SK-N-SH (cell line): ENCODE measurements at regions not wholly inside any gene's neighbourhood (a gene's known extent, or its start where the extent isn't known, plus 50 kb on each side); places are given as distances from the start of the nearest gene placed in this dataset.

ENCODE experiments used
- CTCF ChIA-PET: fragments of 300-600, 350-600 bp; formaldehyde crosslinking; extraction: SDS; loops from one replicate; lab custom pipeline; 2021; lab: Yijun Ruan, JAX
- POLR2A ChIA-PET: fragments of 350-600 bp; sonication (Branson Sonifier 250); formaldehyde crosslinking; extraction: SDS; loops from one replicate; lab custom pipeline; 2020; ENCODE audit warnings: antibody characterized with exemption, inconsistent platforms; lab: Yijun Ruan, JAX
- DNase-seq: peaks from one replicate; pipeline ENCODE4 v3.0.0; 2012
- H2AFZ ChIP-seq: fragments of 200-600 bp; sonication (generic); 2 replicates; pipeline ENCODE4 v1.8.1; 2016; ENCODE audit warnings: antibody characterized with exemption, mild to moderate bottlenecking, low read depth
- H3F3A ChIP-seq: fragments of 200-600 bp; sonication (generic); replicated peaks from 2 replicates; pipeline ENCODE3; 2016; ENCODE audit warnings: antibody characterized with exemption, mild to moderate bottlenecking; ENCODE audit not compliant: insufficient read depth
- H3K27ac ChIP-seq, 2 experiments: fragments of 200-500 bp in 1 of 2; fragments of 200-600 bp in 1 of 2; sonication (Bioruptor generic) in 1 of 2; sonication (generic), shearing (Covaris generic) in 1 of 2; 2 replicates each; pipeline versions ENCODE4 v1.5.1 to v1.6.1; 2014 to 2016; ENCODE audit warnings: low read depth in 2 of 2, inconsistent platforms in 1 of 2, low read length in 1 of 2, mild to moderate bottlenecking in 1 of 2, mixed read lengths in 1 of 2
- H3K27me3 ChIP-seq: fragments of 200-600 bp; sonication (generic), shearing (Covaris generic); 2 replicates; pipeline ENCODE4 v1.6.1; 2016; ENCODE audit warnings: mixed run types; ENCODE audit not compliant: insufficient read depth
- H3K36me3 ChIP-seq, 2 experiments: fragments of 200-500 bp in 1 of 2; fragments of 200-600 bp in 1 of 2; sonication (Bioruptor generic) in 1 of 2; sonication (generic) in 1 of 2; replicated peaks in 1 of 2; 2 replicates each; pipeline versions ENCODE3 to v1.5.1; 2014 to 2016; ENCODE audit warnings: low read length in 1 of 2, mild to moderate bottlenecking in 1 of 2; ENCODE audit not compliant: insufficient read depth in 2 of 2, control insufficient read depth in 1 of 2
- H3K4me1 ChIP-seq, 2 experiments: fragments of 200-500 bp in 1 of 2; fragments of 200-600 bp in 1 of 2; sonication (Bioruptor generic) in 1 of 2; sonication (generic), shearing (Covaris generic) in 1 of 2; 2 replicates each; pipeline versions ENCODE4 v1.5.1 to v1.6.1; 2014 to 2016; ENCODE audit warnings: low read depth in 1 of 2, low read length in 1 of 2, mixed run types in 1 of 2; ENCODE audit not compliant: insufficient read depth in 2 of 2, control insufficient read depth in 1 of 2
- H3K4me2 ChIP-seq: fragments of 200-600 bp; sonication (generic), shearing (Covaris generic); 2 replicates; pipeline ENCODE4 v1.6.1; 2017; ENCODE audit warnings: mixed run types
- H3K4me3 ChIP-seq, 2 experiments: fragments of 200-500 bp in 1 of 2; fragments of 200-600 bp in 1 of 2; sonication (Bioruptor generic) in 1 of 2; sonication (generic), shearing (Covaris generic) in 1 of 2; 2 replicates each; pipeline versions ENCODE4 v1.5.1 to v1.8.1; 2014 to 2016; ENCODE audit warnings: low read depth in 2 of 2, inconsistent platforms in 1 of 2, low read length in 1 of 2, mild to moderate bottlenecking in 1 of 2, mixed read lengths in 1 of 2, moderate library complexity in 1 of 2
- H3K79me2 ChIP-seq: fragments of 200-600 bp; sonication (generic); 2 replicates; pipeline ENCODE4 v1.8.1; 2017; ENCODE audit warnings: mild to moderate bottlenecking; ENCODE audit not compliant: insufficient read depth
- H3K9ac ChIP-seq: fragments of 200-600 bp; sonication (generic); 2 replicates; pipeline ENCODE4 v1.6.1; 2017; ENCODE audit warnings: mixed run types
- H3K9me2 ChIP-seq: fragments of 200-600 bp; sonication (generic); 2 replicates; pipeline ENCODE4 v1.6.1; 2017; ENCODE audit warnings: mixed run types
- H3K9me3 ChIP-seq: fragments of 200-600 bp; sonication (generic); 2 replicates; pipeline ENCODE4 v1.6.1; 2017; ENCODE audit warnings: mixed run types, mild to moderate bottlenecking, moderate library complexity
- H4K20me1 ChIP-seq: fragments of 200-600 bp; sonication (generic); 2 replicates; pipeline ENCODE4 v1.6.1; 2017; ENCODE audit warnings: mild to moderate bottlenecking, mixed run types; ENCODE audit not compliant: insufficient read depth
- ELF1 ChIP-seq: IDR thresholded peaks from 2 replicates; pipeline ENCODE4 v1.4.0; 2012
- FOSL2 ChIP-seq: IDR thresholded peaks from 2 replicates; pipeline ENCODE4 v1.4.0; 2012; ENCODE audit warnings: low read depth, mild to moderate bottlenecking, moderate library complexity, borderline replicate concordance
- FOXJ3 ChIP-seq: sonication (generic); formaldehyde crosslinking; IDR thresholded peaks from 2 replicates; pipeline ENCODE4 v1.5.1; 2020; ENCODE audit warnings: mild to moderate bottlenecking, missing genetic modification reagents
- FOXM1 ChIP-seq: IDR thresholded peaks from 2 replicates; pipeline ENCODE4 v1.4.0; 2012; ENCODE audit warnings: low read depth, mild to moderate bottlenecking
- GATA2 ChIP-seq: sonication (generic); formaldehyde crosslinking; IDR thresholded peaks from 2 replicates; pipeline ENCODE4 v1.5.0; 2020; ENCODE audit warnings: mild to moderate bottlenecking, missing genetic modification reagents
- JUND ChIP-seq: IDR thresholded peaks from 2 replicates; pipeline ENCODE4 v1.4.0; 2012
- MXI1 ChIP-seq: IDR thresholded peaks from 2 replicates; pipeline ENCODE4 v1.6.1; 2012; ENCODE audit warnings: mild to moderate bottlenecking, low read depth, low read length, improper control_type of control experiment
- NFIC ChIP-seq: IDR thresholded peaks from 2 replicates; pipeline ENCODE4 v1.4.0; 2012; ENCODE audit warnings: borderline replicate concordance
- NRF1 ChIP-seq: IDR thresholded peaks from 2 replicates; pipeline ENCODE4 v1.6.1; 2012; ENCODE audit warnings: low read depth, mild to moderate bottlenecking, low read length
- POLR2AphosphoS5 ChIP-seq: IDR thresholded peaks from 2 replicates; pipeline ENCODE4 v1.6.1; 2012; ENCODE audit warnings: low read depth, low read length
- RAD21 ChIP-seq: IDR thresholded peaks from 2 replicates; pipeline ENCODE4 v1.6.1; 2012; ENCODE audit warnings: mild to moderate bottlenecking, low read length
- RCOR1 ChIP-seq: fragments of 150-350 bp; IDR thresholded peaks from 2 replicates; pipeline ENCODE4 v1.6.1; 2017; ENCODE audit warnings: antibody characterized with exemption, low read length
- RXRA ChIP-seq: IDR thresholded peaks from 2 replicates; pipeline ENCODE4 v1.4.0; 2012; ENCODE audit warnings: low read depth, mild to moderate bottlenecking, borderline replicate concordance
- SMC3 ChIP-seq: IDR thresholded peaks from 2 replicates; pipeline ENCODE4 v1.6.1; 2012; ENCODE audit warnings: low read depth, low read length, improper control_type of control experiment
- TCF12 ChIP-seq: IDR thresholded peaks from 2 replicates; pipeline ENCODE4 v1.4.0; 2012
- TEAD4 ChIP-seq: IDR thresholded peaks from 2 replicates; pipeline ENCODE4 v1.4.0; 2012; ENCODE audit warnings: mild to moderate bottlenecking, borderline replicate concordance; ENCODE audit not compliant: insufficient read depth
- YY1 ChIP-seq: IDR thresholded peaks from 2 replicates; pipeline ENCODE4 v1.4.0; 2012; ENCODE audit warnings: low read depth, mild to moderate bottlenecking
- WGBS: methylation state at CpG from one replicate; pipeline ENCODE4 v1.1.6; 2017; ENCODE audit warnings: low lambda C conversion rate; 5-methylcytosine and 5-hydroxymethylcytosine counted together
- TF ChIP-seq, protein P1 (sequence below): fragments of 150-350 bp; IDR thresholded peaks from 2 replicates; pipeline ENCODE4 v1.6.1; 2017; ENCODE audit warnings: antibody characterized with exemption, low read length, low read depth, borderline replicate concordance
- TF ChIP-seq, protein P2 (sequence below): IDR thresholded peaks from 2 replicates; pipeline ENCODE4; 2012
- TF ChIP-seq, protein P3 (sequence below): fragments of 150-350 bp; IDR thresholded peaks from 2 replicates; pipeline ENCODE4 v1.6.1; 2016; ENCODE audit warnings: mild to moderate bottlenecking, low read depth, low read length
- TF ChIP-seq, protein P4 (sequence below): IDR thresholded peaks from 2 replicates; pipeline ENCODE4 v1.4.0; 2012; ENCODE audit warnings: low read depth
- TF ChIP-seq, protein P5 (sequence below): fragments of 200-600 bp; sonication (generic); IDR thresholded peaks from 2 replicates; pipeline ENCODE4 v1.6.1; 2017; ENCODE audit warnings: antibody characterized with exemption, mild to moderate bottlenecking, moderate library complexity

DNA sequence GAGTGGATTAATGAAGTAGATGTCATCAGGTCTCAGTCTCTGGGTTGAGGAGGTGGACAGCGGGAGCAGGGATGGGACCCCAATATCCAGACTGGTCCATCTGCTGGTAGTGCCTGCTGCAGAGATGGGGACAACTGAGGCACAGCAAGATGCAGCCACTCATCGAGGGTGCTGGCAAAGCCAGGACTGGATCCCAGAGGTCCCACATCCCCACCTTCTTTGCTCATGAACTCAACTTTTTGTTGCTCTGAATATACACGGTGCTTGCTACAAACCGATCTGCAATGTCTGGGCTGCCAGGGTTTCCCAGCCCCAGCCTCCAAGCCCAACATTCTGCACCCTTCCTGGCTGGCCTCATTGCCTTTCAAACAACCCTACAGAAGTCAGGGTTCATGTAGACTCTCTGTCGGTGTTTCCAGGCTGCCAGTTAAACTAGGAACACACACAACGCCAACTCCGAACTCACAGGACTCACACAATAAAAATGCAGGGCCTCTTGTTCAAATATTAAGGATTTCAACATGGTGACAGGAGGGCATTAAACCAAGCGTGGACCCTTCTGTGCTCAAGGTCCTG lies 168.2 kb downstream of the MN1 start:
- no peak overlapping the region for H3K9ac ChIP-seq
- no peaks in the 10 kb centered on the region for H3F3A ChIP-seq
- no peak for DNase-seq
- ChIA-PET CTCF (interaction anchor here (1.2 kb wide), 1 partner anchor 14 kb away, joined by 3 read pairs; no protein-coding TSS in a partner anchor), POLR2A (no interaction called here)
- H3K9me2 ChIP-seq: no peaks in the 10 kb centered on the region
- TF ChIP-seq FOSL2 (no peak), JUND (no peak), TCF12 (no peak), POLR2AphosphoS5 (no peak), FOXM1 (no peak), NRF1 (no peak), SMC3 (no peak), YY1 (no peak), MXI1 (no peak), RAD21 (no peak), FOXJ3 (no peak)
- TF ChIP-seq, protein P1, sequence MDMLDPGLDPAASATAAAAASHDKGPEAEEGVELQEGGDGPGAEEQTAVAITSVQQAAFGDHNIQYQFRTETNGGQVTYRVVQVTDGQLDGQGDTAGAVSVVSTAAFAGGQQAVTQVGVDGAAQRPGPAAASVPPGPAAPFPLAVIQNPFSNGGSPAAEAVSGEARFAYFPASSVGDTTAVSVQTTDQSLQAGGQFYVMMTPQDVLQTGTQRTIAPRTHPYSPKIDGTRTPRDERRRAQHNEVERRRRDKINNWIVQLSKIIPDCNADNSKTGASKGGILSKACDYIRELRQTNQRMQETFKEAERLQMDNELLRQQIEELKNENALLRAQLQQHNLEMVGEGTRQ: no peak
- TF ChIP-seq, protein P2, sequence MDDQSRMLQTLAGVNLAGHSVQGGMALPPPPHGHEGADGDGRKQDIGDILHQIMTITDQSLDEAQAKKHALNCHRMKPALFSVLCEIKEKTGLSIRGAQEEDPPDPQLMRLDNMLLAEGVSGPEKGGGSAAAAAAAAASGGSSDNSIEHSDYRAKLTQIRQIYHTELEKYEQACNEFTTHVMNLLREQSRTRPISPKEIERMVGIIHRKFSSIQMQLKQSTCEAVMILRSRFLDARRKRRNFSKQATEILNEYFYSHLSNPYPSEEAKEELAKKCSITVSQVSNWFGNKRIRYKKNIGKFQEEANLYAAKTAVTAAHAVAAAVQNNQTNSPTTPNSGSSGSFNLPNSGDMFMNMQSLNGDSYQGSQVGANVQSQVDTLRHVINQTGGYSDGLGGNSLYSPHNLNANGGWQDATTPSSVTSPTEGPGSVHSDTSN: no peak
- TF ChIP-seq, protein P3, sequence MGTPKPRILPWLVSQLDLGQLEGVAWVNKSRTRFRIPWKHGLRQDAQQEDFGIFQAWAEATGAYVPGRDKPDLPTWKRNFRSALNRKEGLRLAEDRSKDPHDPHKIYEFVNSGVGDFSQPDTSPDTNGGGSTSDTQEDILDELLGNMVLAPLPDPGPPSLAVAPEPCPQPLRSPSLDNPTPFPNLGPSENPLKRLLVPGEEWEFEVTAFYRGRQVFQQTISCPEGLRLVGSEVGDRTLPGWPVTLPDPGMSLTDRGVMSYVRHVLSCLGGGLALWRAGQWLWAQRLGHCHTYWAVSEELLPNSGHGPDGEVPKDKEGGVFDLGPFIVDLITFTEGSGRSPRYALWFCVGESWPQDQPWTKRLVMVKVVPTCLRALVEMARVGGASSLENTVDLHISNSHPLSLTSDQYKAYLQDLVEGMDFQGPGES: no peak
- no peak overlapping the region for H3K4me2 ChIP-seq
- no peaks in the 10 kb centered on the region for H4K20me1 ChIP-seq
- no peak overlapping the region for H3K4me3 ChIP-seq
- H3K79me2 ChIP-seq: no peaks in the 10 kb centered on the region
- H3K27ac ChIP-seq: no peak overlapping the region
- H3K4me1 ChIP-seq: peaks cover 0 to 5% of the 10 kb centered on the region in 2 experiments; a peak in 1 of 4 replicates
- no peak overlapping the region for H2AFZ ChIP-seq
- H3K9me3 ChIP-seq: no peaks in the 10 kb centered on the region
- H3K27me3 ChIP-seq: no peaks in the 10 kb centered on the region
- 63% methylated on average over 8 of the region's 8 CpGs for WGBS
- no peaks in the 10 kb centered on the region for H3K36me3 ChIP-seq

DNA sequence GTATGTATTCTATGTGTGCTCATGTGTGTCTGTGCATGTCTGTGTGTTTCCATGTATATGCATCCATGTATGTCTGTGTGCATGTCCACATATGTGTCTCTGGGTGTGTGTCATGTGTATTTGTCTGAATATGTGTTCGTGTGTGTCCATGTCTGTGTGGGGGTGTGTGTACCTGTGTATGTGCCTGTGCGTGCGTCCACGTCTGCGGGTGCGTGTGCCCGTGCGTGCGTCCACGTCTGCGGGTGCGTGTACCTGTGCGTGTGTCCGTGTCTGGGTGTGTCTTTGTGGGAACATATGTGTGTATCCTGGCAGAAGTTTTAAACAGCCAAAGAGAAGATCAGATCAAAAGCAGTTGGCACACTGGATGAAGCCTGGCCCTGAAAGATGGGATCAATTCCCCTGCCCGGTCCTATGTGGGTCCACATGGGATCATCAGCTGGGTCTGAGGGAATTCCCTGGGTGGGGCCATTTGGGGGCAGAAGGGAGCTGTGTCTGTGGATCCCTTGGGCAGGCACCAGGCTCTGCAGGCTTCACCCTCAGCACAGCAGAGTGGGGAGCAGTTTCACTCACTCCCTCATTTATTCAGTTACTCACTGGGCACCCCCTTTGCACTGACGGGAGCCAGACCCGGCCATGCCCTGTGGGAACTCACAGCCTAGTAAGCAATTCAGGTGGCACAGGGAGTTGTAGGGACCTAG lies 167.4 kb downstream of the MN1 start:
- Histone ChIP-seq H3F3A (no peaks in the 10 kb centered on the region), H3K27me3 (no peaks in the 10 kb centered on the region), H3K4me3 (no peak overlapping the region), H3K4me2 (no peak overlapping the region), H3K79me2 (no peaks in the 10 kb centered on the region), H3K27ac (no peak overlapping the region), H3K9me2 (no peaks in the 10 kb centered on the region), H3K36me3 (no peaks in the 10 kb centered on the region), H4K20me1 (no peaks in the 10 kb centered on the region), H3K9me3 (no peaks in the 10 kb centered on the region), H2AFZ (no peak overlapping the region), H3K9ac (no peak overlapping the region), H3K4me1 (peaks cover 0 to 5% of the 10 kb centered on the region in 2 experiments; a peak in 1 of 4 replicates)
- ChIA-PET CTCF (interaction anchor here (1.0 kb wide), 1 partner anchor 17 kb away, joined by 4 read pairs; no protein-coding TSS in a partner anchor), POLR2A (no interaction called here)
- WGBS: 79% methylated on average over 15 of the region's 17 CpGs
- DNase-seq: no peak
- no peak for TF ChIP-seq MXI1
- TF ChIP-seq, protein P4, sequence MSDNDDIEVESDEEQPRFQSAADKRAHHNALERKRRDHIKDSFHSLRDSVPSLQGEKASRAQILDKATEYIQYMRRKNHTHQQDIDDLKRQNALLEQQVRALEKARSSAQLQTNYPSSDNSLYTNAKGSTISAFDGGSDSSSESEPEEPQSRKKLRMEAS: no peak
- TF ChIP-seq YY1: no peak
- TF ChIP-seq TEAD4: no peak
- no peak for TF ChIP-seq NFIC
- no peak for TF ChIP-seq ELF1
- no peak for TF ChIP-seq FOSL2
- TF ChIP-seq GATA2 (CRISPR knock-in tag): no peak
- no peak for TF ChIP-seq RXRA
- TF ChIP-seq, protein P5, sequence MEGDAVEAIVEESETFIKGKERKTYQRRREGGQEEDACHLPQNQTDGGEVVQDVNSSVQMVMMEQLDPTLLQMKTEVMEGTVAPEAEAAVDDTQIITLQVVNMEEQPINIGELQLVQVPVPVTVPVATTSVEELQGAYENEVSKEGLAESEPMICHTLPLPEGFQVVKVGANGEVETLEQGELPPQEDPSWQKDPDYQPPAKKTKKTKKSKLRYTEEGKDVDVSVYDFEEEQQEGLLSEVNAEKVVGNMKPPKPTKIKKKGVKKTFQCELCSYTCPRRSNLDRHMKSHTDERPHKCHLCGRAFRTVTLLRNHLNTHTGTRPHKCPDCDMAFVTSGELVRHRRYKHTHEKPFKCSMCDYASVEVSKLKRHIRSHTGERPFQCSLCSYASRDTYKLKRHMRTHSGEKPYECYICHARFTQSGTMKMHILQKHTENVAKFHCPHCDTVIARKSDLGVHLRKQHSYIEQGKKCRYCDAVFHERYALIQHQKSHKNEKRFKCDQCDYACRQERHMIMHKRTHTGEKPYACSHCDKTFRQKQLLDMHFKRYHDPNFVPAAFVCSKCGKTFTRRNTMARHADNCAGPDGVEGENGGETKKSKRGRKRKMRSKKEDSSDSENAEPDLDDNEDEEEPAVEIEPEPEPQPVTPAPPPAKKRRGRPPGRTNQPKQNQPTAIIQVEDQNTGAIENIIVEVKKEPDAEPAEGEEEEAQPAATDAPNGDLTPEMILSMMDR: no peak
- TF ChIP-seq RCOR1: no peak
